Neural crest cell (in vitro differentiated cells): ENCODE measurements at regions not wholly inside any gene's neighbourhood (a gene's known extent, or its start where the extent isn't known, plus 50 kb on each side); places are given as distances from the start of the nearest gene placed in this dataset.

Source experiments
- DNase-seq: peaks from one replicate; pipeline ENCODE4 v3.0.0; 2021; ENCODE audit warnings: low read depth, mixed read lengths, low spot score
- H3K27ac Mint-ChIP-seq: one replicate; pipeline ENCODE4 v1.8.0; 2021; ENCODE audit warnings: mild to moderate bottlenecking, mixed read lengths; ENCODE audit not compliant: unreplicated experiment
- H3K27me3 Mint-ChIP-seq: 2 replicates; pipeline ENCODE4 v1.8.0; 2021; ENCODE audit warnings: low read depth, mild to moderate bottlenecking, mixed read lengths
- H3K36me3 Mint-ChIP-seq: 2 replicates; pipeline ENCODE4 v1.8.0; 2021; ENCODE audit warnings: low read depth, mild to moderate bottlenecking, mixed read lengths
- H3K4me1 Mint-ChIP-seq: 2 replicates; pipeline ENCODE4 v1.8.0; 2021; ENCODE audit warnings: mixed read lengths
- H3K4me3 Mint-ChIP-seq: one replicate; pipeline ENCODE4 v1.8.0; 2021; ENCODE audit warnings: mild to moderate bottlenecking, mixed read lengths
- H3K9me3 Mint-ChIP-seq: 2 replicates; pipeline ENCODE4 v1.8.0; 2021; ENCODE audit warnings: mixed read lengths
- TF ChIP-seq, protein P1 (sequence below): fragments of 200-600 bp; sonication (generic); conservative IDR thresholded peaks from 2 replicates; pipeline ENCODE4 v1.5.0; 2021; ENCODE audit warnings: antibody characterized with exemption, mild to moderate bottlenecking

DNA sequence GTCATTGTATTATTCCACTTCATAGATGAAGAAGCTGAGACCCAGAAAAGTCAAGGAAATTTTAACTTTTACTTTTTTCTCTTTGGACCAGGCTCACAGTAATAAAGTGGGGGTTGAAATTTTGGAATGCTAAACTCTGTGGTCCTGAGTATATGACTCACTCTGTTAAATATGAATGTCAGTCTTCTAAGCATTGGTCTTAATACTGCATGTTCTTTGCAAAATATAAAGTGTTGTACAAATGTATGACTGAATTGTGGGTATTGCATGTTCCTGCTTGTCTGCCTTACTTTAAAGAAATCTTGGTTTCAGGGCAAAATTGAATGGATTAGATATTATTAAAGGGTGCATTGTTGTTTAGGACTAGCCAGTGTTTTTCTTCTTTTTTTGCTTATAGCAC, 950.8 kb upstream of the GOT2 start:
- Mint-ChIP-seq H3K27ac (no peak overlapping the region), H3K4me1 (no peaks in the 10 kb centered on the region), H3K36me3 (peaks cover 2% of the 10 kb centered on the region), H3K9me3 (peaks cover 6% of the 10 kb centered on the region), H3K4me3 (no peak overlapping the region), H3K27me3 (no peaks in the 10 kb centered on the region)
- DNase-seq, result no peak
- TF ChIP-seq, protein P1, sequence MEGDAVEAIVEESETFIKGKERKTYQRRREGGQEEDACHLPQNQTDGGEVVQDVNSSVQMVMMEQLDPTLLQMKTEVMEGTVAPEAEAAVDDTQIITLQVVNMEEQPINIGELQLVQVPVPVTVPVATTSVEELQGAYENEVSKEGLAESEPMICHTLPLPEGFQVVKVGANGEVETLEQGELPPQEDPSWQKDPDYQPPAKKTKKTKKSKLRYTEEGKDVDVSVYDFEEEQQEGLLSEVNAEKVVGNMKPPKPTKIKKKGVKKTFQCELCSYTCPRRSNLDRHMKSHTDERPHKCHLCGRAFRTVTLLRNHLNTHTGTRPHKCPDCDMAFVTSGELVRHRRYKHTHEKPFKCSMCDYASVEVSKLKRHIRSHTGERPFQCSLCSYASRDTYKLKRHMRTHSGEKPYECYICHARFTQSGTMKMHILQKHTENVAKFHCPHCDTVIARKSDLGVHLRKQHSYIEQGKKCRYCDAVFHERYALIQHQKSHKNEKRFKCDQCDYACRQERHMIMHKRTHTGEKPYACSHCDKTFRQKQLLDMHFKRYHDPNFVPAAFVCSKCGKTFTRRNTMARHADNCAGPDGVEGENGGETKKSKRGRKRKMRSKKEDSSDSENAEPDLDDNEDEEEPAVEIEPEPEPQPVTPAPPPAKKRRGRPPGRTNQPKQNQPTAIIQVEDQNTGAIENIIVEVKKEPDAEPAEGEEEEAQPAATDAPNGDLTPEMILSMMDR, result no peak

DNA sequence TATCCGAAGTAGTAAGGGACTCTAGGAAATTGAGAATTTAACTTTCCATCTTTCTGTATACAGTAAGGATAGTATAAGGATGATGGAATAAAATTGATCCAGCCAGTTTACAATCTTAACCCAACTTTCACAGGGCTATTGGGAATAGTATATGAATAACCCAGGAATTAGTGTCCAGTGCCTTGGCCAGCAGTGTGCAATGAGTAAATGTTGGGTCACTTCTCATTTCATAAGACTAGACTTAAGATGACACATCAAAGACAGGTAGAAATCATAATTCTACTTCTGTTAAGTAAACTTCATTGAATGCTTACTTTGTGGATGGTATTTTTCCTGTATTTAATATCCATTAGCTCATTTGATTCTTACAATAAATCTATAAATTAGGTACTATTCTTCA, 949.6 kb upstream of the GOT2 start:
- H3K9me3 Mint-ChIP-seq, result peaks cover 6% of the 10 kb centered on the region

DNA sequence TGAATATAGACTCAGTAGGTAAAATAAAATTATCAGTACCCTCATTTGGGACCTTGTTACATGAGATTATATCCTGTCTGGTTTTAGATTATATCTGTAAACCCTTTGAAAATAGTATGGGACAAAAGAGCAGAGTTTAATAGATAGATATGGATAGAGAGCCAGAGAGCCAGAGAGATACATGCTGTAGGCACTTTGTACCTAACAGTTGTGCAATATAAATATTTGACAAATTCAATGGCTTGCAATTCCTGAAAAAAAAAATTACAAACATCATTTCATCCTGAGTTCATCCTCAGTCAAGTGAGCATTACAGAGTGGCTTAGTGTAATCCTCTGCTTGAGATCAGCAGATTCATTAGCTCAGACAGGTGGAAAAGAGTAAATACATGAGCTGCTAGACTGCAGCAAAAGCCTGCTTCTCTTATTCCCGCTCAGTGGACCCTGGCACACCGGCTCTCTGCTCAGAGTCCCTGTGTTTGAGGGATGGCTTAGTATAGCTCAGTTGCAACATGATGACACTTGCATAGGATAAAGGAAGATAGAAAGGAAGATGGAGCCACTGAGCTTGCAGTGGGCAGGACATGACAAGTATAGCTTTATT, 931.6 kb upstream of the GOT2 start:
- H3K4me3 Mint-ChIP-seq, result no peak overlapping the region
- H3K4me1 Mint-ChIP-seq, result no peaks in the 10 kb centered on the region
- peaks cover 7% of the 10 kb centered on the region for H3K9me3 Mint-ChIP-seq
- no peaks in the 10 kb centered on the region for H3K36me3 Mint-ChIP-seq
- no peak for DNase-seq
- H3K27me3 Mint-ChIP-seq, result no peaks in the 10 kb centered on the region
- H3K27ac Mint-ChIP-seq, result no peak overlapping the region
- TF ChIP-seq, protein P1, result no peak

More for the DNA sequence above, 949.6 kb upstream of the GOT2 start:
- TF ChIP-seq, protein P1, result no peak
- no peak for DNase-seq
- Mint-ChIP-seq H3K4me1 (no peaks in the 10 kb centered on the region), H3K36me3 (peaks cover 2% of the 10 kb centered on the region), H3K27me3 (no peaks in the 10 kb centered on the region), H3K27ac (no peak overlapping the region), H3K4me3 (no peak overlapping the region)

DNA sequence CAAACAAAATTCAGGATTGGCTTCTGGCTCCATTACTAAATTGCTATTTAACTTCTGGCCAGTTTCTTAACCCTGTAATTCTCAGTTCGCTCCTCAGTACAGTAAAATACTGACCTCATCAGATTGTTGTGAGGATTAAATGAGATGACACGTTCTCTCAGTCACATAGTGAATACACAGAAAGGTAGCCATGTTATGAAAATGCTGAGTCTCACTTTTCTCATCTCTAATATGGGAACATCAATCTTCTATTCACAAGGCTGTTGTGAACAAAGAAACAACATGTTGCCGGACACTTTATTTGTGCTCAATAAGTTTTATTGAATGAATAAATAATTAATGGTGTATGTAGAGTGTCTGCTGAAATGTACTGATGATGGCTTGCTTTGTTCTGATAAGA, 924.5 kb upstream of the GOT2 start:
- TF ChIP-seq, protein P1, result no peak
- no peaks in the 10 kb centered on the region for H3K9me3 Mint-ChIP-seq
- no peak for DNase-seq
- no peaks in the 10 kb centered on the region for H3K4me1 Mint-ChIP-seq
- no peaks in the 10 kb centered on the region for H3K27me3 Mint-ChIP-seq
- H3K27ac Mint-ChIP-seq, result no peak overlapping the region
- no peak overlapping the region for H3K4me3 Mint-ChIP-seq
- H3K36me3 Mint-ChIP-seq, result no peaks in the 10 kb centered on the region

DNA sequence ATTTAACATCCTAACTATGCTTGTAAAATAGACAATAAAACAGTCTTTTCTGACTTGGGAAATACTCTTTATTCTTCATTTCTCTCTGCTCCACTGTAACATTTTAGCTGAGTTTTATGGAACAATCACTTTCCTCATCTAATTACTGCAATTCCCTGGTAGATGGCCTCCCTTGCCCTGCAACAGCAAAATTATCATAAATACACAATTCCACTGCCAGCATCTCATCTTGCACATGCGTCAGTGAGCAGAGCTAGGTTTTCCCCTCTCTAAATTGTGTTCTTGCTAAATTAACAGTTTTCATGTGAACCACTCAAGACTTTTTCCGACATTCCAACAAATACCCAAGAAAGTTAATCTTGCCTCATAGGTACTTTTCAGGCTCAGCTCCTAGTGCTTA, 920.9 kb upstream of the GOT2 start:
- Mint-ChIP-seq H3K27ac (no peak overlapping the region), H3K27me3 (no peaks in the 10 kb centered on the region), H3K4me1 (no peaks in the 10 kb centered on the region), H3K36me3 (no peaks in the 10 kb centered on the region), H3K4me3 (no peak overlapping the region), H3K9me3 (peaks cover 5% of the 10 kb centered on the region)
- TF ChIP-seq, protein P1, result no peak
- DNase-seq, result no peak
